ENCODE measurements at regions not wholly inside any gene's neighbourhood (a gene's known extent, or its start where the extent isn't known, plus 50 kb on each side); places are given as distances from the start of the nearest gene placed in this dataset.

GRCh38 chr6:26232940-26233648, 131.9 kb upstream of the BTN3A2 start:
- TF ChIP-seq CTCF (IDR thresholded peaks at IDR 0.05) (no peak), REST (IDR thresholded peaks at IDR 0.05; ENCODE audit: insufficient read depth in 1 of 2, low read depth in 2 of 2, low read length in 1 of 2) (no peak), POLR2AphosphoS5 (IDR thresholded peaks at IDR 0.05; ENCODE audit: low read depth, low read length) (no peak; the same call in 1 of the 2 replicates), TCF7L2 (IDR thresholded peaks at IDR 0.05; ENCODE audit: low read depth, low read length) (no peak)
